GM12878 (cell line): ENCODE measurements at regions not wholly inside any gene's neighbourhood (a gene's known extent, or its start where the extent isn't known, plus 50 kb on each side); places are given as distances from the start of the nearest gene placed in this dataset.

Experiments used
- ATAC-seq: fragments of 200-7000 bp; cut with Tn5 transposase; 3 replicates; pipeline ENCODE4 v1.9.1; 2020; ENCODE audit warnings: mild to moderate bottlenecking, moderate library complexity
- BruUV-seq: library from RNA; stranded (reverse); fragments of 400-500 nt; replicated peaks from 2 replicates; lab custom pipeline; 2021; lab: Mats Ljungman, UMichigan
- CTCF ChIA-PET: fragments of 300-600 bp; sonication (Branson Sonifier 250); formaldehyde crosslinking; extraction: SDS; loops from one replicate; lab custom pipeline; 2021; ENCODE audit warnings: inconsistent platforms; lab: Yijun Ruan, JAX
- POLR2A ChIA-PET: fragments of 350-600 bp; formaldehyde crosslinking; extraction: SDS; loops from one replicate; lab custom pipeline; 2021; ENCODE audit warnings: inconsistent platforms; lab: Charles Lee
- RAD21 ChIA-PET: fragments of 300-600 bp; sonication (Branson Sonifier 250); formaldehyde crosslinking; loops from one replicate; lab custom pipeline; 2023; ENCODE audit warnings: antibody characterized with exemption; ENCODE audit not compliant: unreplicated experiment; lab: Charles Lee
- SMC1A ChIA-PET: fragments of 300-600 bp; sonication (Branson Sonifier 250); formaldehyde crosslinking; loops from one replicate; lab custom pipeline; 2023; ENCODE audit not compliant: unreplicated experiment, uncharacterized antibody; lab: Charles Lee
- DNase-seq: peaks from one replicate; pipeline ENCODE4 v3.0.0-alpha.2; 2011; ENCODE audit warnings: low read depth, low spot score
- FAIRE-seq: peaks from 3 replicates; lab custom pipeline; 2011; peaks lifted over from hg19 to GRCh38; lab: Jason Lieb, UNC
- H2AFZ ChIP-seq: 2 replicates; pipeline ENCODE4 v1.6.0; 2011; ENCODE audit warnings: low read depth, low read length, control low read depth; ENCODE audit not compliant: control insufficient read depth
- H3K27ac ChIP-seq: 2 replicates; pipeline ENCODE4 v1.5.1; 2011; ENCODE audit warnings: control low read depth; ENCODE audit not compliant: control insufficient read depth, insufficient read depth
- H3K27me3 ChIP-seq, 2 experiments: replicated peaks in 1 of 2; 2 replicates each; pipeline versions ENCODE4 v1.6.0 to v1.6.1; 2011; ENCODE audit warnings: low read length in 1 of 2; ENCODE audit not compliant: control insufficient read depth in 2 of 2, insufficient read depth in 2 of 2
- H3K36me3 ChIP-seq, 2 experiments: 2 replicates each; pipeline ENCODE4 v1.5.1; 2011; ENCODE audit warnings: low read length in 1 of 2; ENCODE audit not compliant: control insufficient read depth in 2 of 2, insufficient read depth in 2 of 2
- H3K4me1 ChIP-seq: 2 replicates; pipeline ENCODE4 v1.6.1; 2011; ENCODE audit warnings: mild to moderate bottlenecking, low read length, moderate library complexity, mixed read lengths; ENCODE audit not compliant: control insufficient read depth, insufficient read depth
- H3K4me2 ChIP-seq: 2 replicates; pipeline ENCODE4 v1.6.0; 2011; ENCODE audit warnings: control low read depth; ENCODE audit not compliant: control insufficient read depth, insufficient read depth
- H3K4me3 ChIP-seq: fragments of 200-600 bp; sonication (generic); 2 replicates; pipeline ENCODE4 v1.5.1; 2016
- H3K79me2 ChIP-seq: 2 replicates; pipeline ENCODE4 v1.6.0; 2011; ENCODE audit warnings: low read length; ENCODE audit not compliant: control insufficient read depth, insufficient read depth
- H3K9ac ChIP-seq: 2 replicates; pipeline ENCODE4 v1.8.0; 2011; ENCODE audit warnings: low read length, control low read depth, mixed read lengths; ENCODE audit not compliant: control insufficient read depth, insufficient read depth
- H3K9me3 ChIP-seq: replicated peaks from 3 replicates; pipeline ENCODE4 v1.5.1; 2011; ENCODE audit warnings: mild to moderate bottlenecking, low read length; ENCODE audit not compliant: control insufficient read depth, insufficient read depth
- H4K20me1 ChIP-seq: 2 replicates; pipeline ENCODE4 v1.6.0; 2011; ENCODE audit not compliant: control insufficient read depth, insufficient read depth
- ASH2L ChIP-seq: fragments of 300-600, 200-600 bp; sonication (generic); IDR thresholded peaks from 2 replicates; pipeline ENCODE4 v1.6.1; 2017; ENCODE audit warnings: low read depth, mild to moderate bottlenecking, borderline replicate concordance
- ATF7 ChIP-seq: fragments of 450-650 bp; IDR thresholded peaks from 2 replicates; pipeline ENCODE4 v1.6.1; 2016; ENCODE audit warnings: low read depth, mild to moderate bottlenecking
- CEBPB ChIP-seq, 2 experiments: fragments of 150-350 bp in 1 of 2; IDR thresholded peaks; 2 replicates each; pipeline ENCODE4 v1.6.1; 2012 to 2014; ENCODE audit warnings: low read depth in 2 of 2, low read length in 2 of 2, borderline replicate concordance in 1 of 2, inconsistent platforms in 1 of 2
- EP300 ChIP-seq, 2 experiments: fragments of 150-350 bp in 1 of 2; IDR thresholded peaks; 2 replicates each; pipeline ENCODE4 v1.6.1; 2011 to 2012; ENCODE audit warnings: low read depth in 2 of 2, low read length in 2 of 2, borderline replicate concordance in 1 of 2, improper control_type of control experiment in 1 of 2, inconsistent platforms in 1 of 2; ENCODE audit not compliant: control insufficient read depth in 1 of 2
- NFXL1 ChIP-seq: fragments of 450-650 bp; IDR thresholded peaks from 2 replicates; pipeline ENCODE4 v1.6.1; 2017; ENCODE audit warnings: antibody characterized with exemption, mild to moderate bottlenecking, borderline replicate concordance
- NR2C2 ChIP-seq: IDR thresholded peaks from 2 replicates; pipeline ENCODE4 v1.6.1; 2011; ENCODE audit warnings: borderline replicate concordance, low read depth; ENCODE audit not compliant: control insufficient read depth, insufficient read length
- RFX5 ChIP-seq: IDR thresholded peaks from 2 replicates; pipeline ENCODE4 v1.6.1; 2011; ENCODE audit warnings: low read depth, low read length, improper control_type of control experiment
- SMARCA5 ChIP-seq: fragments of 450-650 bp; IDR thresholded peaks from 2 replicates; pipeline ENCODE4 v1.6.1; 2017; ENCODE audit warnings: mild to moderate bottlenecking
- USF1 ChIP-seq: IDR thresholded peaks from 2 replicates; pipeline ENCODE4 v1.6.1; 2011; ENCODE audit warnings: borderline replicate concordance, low read depth, mild to moderate bottlenecking, moderate library complexity, mixed read lengths, low read length; ENCODE audit not compliant: insufficient read depth; ENCODE audit errors: extremely low read length
- WGBS: methylation state at CpG from one replicate; pipeline ENCODE4 v1.1.6; 2016; ENCODE audit warnings: low lambda C conversion rate; ENCODE audit not compliant: insufficient replicate concordance, insufficient coverage; ENCODE audit errors: missing lambda C conversion rate; 5-methylcytosine and 5-hydroxymethylcytosine counted together
- in situ Hi-C: fragments of 300-500 bp; cut with MboI; formaldehyde crosslinking; loops from 9 replicates; pipeline ENCODE4 v1.14.3; 2018; ENCODE audit warnings: mixed read lengths
- intact Hi-C: fragments of 100-400 bp; cut with micrococcal nuclease; formaldehyde crosslinking; loops from one replicate; pipeline ENCODE4 v1.14.2; 2022; ENCODE audit not compliant: unreplicated experiment

GRCh38 chr14:26995301-26995700 is 397.5 kb upstream of the NOVA1 start (continued):
- TF ChIP-seq NR2C2: no peak
- TF ChIP-seq ATF7: no peak
- TF ChIP-seq NFXL1: no peak
- TF ChIP-seq USF1: no peak
- TF ChIP-seq EP300 (IDR thresholded peaks at IDR 0.05; ENCODE audit: borderline replicate concordance in 1 of 2, control insufficient read depth in 1 of 2, low read depth in 2 of 2, low read length in 2 of 2): no peak
- TF ChIP-seq RFX5: no peak
- no peak for TF ChIP-seq ASH2L
- TF ChIP-seq, all 136 proteins: peak for 0

GRCh38 chr14:26996246-26996645 is 398.4 kb upstream of the NOVA1 start:
- ChIA-PET SMC1A (no interaction called here), POLR2A (no interaction called here), RAD21 (no interaction called here), CTCF (no interaction called here)
- H4K20me1 ChIP-seq: no peaks in the 10 kb centered on the region
- 26% methylated on average over 2 of the region's 2 CpGs for WGBS
- H3K4me1 ChIP-seq: no peaks in the 10 kb centered on the region
- H3K4me2 ChIP-seq: no peak overlapping the region
- no TSS peak for BruUV-seq
- DNase-seq: no peak
- H3K9me3 ChIP-seq: no peaks in the 10 kb centered on the region
- no peak overlapping the region for H3K27ac ChIP-seq
- TF ChIP-seq CEBPB (IDR thresholded peaks at IDR 0.05; ENCODE audit: borderline replicate concordance in 1 of 2, low read depth in 2 of 2, low read length in 2 of 2) (no peak), SMARCA5 (no peak)
- H3K27me3 ChIP-seq: no peaks in the 10 kb centered on the region
- FAIRE-seq: no peak
- H3K4me3 ChIP-seq: no peak overlapping the region
- H3K9ac ChIP-seq: no peak overlapping the region
- H3K79me2 ChIP-seq: no peaks in the 10 kb centered on the region
- no peak overlapping the region for H2AFZ ChIP-seq
- in situ Hi-C loops (no loop called here), intact Hi-C loops (no loop called here)
- H3K36me3 ChIP-seq: no peaks in the 10 kb centered on the region
- ATAC-seq: no peak
